OCI-LY7 (cell line): ENCODE measurements at regions not wholly inside any gene's neighbourhood (a gene's known extent, or its start where the extent isn't known, plus 50 kb on each side); places are given as distances from the start of the nearest gene placed in this dataset.

Experiments
- BruUV-seq: library from RNA; stranded (reverse); fragments of 400-500 nt; replicated peaks from 2 replicates; lab custom pipeline; 2021; lab: Mats Ljungman, UMichigan
- CTCF ChIA-PET: fragments of 300-600 bp; sonication (Branson Sonifier 250); formaldehyde crosslinking; loops from one replicate; lab custom pipeline; 2022; ENCODE audit warnings: antibody characterized with exemption; ENCODE audit not compliant: unreplicated experiment; lab: Charles Lee
- POLR2A ChIA-PET: fragments of 300-600 bp; sonication (Branson Sonifier 250); formaldehyde crosslinking; loops from one replicate; lab custom pipeline; 2022; ENCODE audit warnings: antibody characterized with exemption; lab: Charles Lee
- DNase-seq: peaks from one replicate; pipeline ENCODE4 v3.0.0-alpha.2; 2015; ENCODE audit warnings: low spot score
- H2AFZ ChIP-seq: fragments of 200-600 bp; sonication (generic), shearing (Covaris generic); 2 replicates; pipeline ENCODE4 v1.6.1; 2014; ENCODE audit warnings: mild to moderate bottlenecking, antibody characterized with exemption, low read length, moderate library complexity
- H3K27ac ChIP-seq: fragments of 200-600 bp; sonication (generic); 2 replicates; pipeline ENCODE4 v1.5.1; 2014; ENCODE audit warnings: mixed run types, low read depth, mild to moderate bottlenecking, moderate library complexity, low read length, inconsistent platforms; ENCODE audit not compliant: poor library complexity, severe bottlenecking
- H3K36me3 ChIP-seq: fragments of 200-600 bp; sonication (generic); 2 replicates; pipeline ENCODE4 v1.6.1; 2014; ENCODE audit warnings: mild to moderate bottlenecking, antibody characterized with exemption, low read length, moderate library complexity, mixed read lengths; ENCODE audit not compliant: insufficient read depth
- H3K4me1 ChIP-seq: fragments of 200-600 bp; sonication (generic); 2 replicates; pipeline ENCODE4 v1.5.1; 2014; ENCODE audit warnings: mild to moderate bottlenecking, low read length; ENCODE audit not compliant: insufficient read depth, poor library complexity, severe bottlenecking
- H3K4me2 ChIP-seq: fragments of 200-600 bp; sonication (generic); 2 replicates; pipeline ENCODE4 v1.6.1; 2014; ENCODE audit warnings: mild to moderate bottlenecking, low read length
- H3K4me3 ChIP-seq: fragments of 200-600 bp; sonication (generic); 2 replicates; pipeline ENCODE4 v1.5.1; 2014; ENCODE audit warnings: mild to moderate bottlenecking, low read depth, low read length; ENCODE audit not compliant: poor library complexity, severe bottlenecking
- H3K79me2 ChIP-seq: fragments of 200-600 bp; sonication (generic); 2 replicates; pipeline ENCODE4 v1.6.1; 2016; ENCODE audit warnings: low read depth, mild to moderate bottlenecking, low read length, moderate library complexity, mixed read lengths; ENCODE audit not compliant: insufficient read depth
- H3K9me2 ChIP-seq: fragments of 200-600 bp; sonication (generic); 2 replicates; pipeline ENCODE4 v1.6.1; 2016; ENCODE audit warnings: mild to moderate bottlenecking, low read length, mixed read lengths; ENCODE audit not compliant: insufficient read depth
- H3K9me3 ChIP-seq: fragments of 200-600 bp; sonication (generic); 2 replicates; pipeline ENCODE4 v1.6.1; 2014; ENCODE audit warnings: mild to moderate bottlenecking, mixed run types, low read length, mixed read lengths
- H4K20me1 ChIP-seq: fragments of 200-600 bp; sonication (generic); 2 replicates; pipeline ENCODE4 v1.6.1; 2014; ENCODE audit warnings: mild to moderate bottlenecking, antibody characterized with exemption, low read length, moderate library complexity, mixed read lengths; ENCODE audit not compliant: insufficient read depth
- EZH2phosphoT487 ChIP-seq: fragments of 200-600 bp; sonication (generic); IDR thresholded peaks from 2 replicates; pipeline ENCODE4 v1.6.1; 2018; ENCODE audit warnings: low read depth, borderline replicate concordance, mild to moderate bottlenecking, mixed run types, antibody characterized with exemption, low read length, moderate library complexity, mixed read lengths
- intact Hi-C: fragments of 100-400 bp; cut with micrococcal nuclease; formaldehyde crosslinking; loops from one replicate; pipeline ENCODE4 v1.10.0; 2022; ENCODE audit not compliant: unreplicated experiment
- TF ChIP-seq, protein P1 (sequence below): fragments of 200-600 bp; sonication (generic); conservative IDR thresholded peaks from 2 replicates; pipeline ENCODE4 v1.5.1; 2014; ENCODE audit warnings: mild to moderate bottlenecking, antibody characterized with exemption, low read length, moderate library complexity, mixed read lengths

DNA sequence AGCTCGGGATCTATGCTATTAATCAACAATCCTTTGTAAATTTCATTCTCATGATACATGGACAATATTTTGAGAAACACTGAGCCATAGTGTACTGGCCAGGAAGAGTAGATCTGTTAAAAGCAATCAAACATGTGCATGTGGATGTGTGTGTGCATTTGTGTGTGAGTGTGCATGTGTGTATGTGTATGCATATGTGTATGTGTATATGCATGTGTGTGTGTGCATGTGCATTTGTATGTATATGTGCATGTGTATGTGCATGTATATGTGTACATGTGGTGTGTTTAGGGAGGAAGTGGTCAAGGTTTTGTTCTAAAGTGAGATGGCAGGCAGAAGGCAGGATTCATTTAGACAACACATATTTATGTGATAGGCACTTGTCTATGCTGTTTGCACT lies 623.8 kb downstream of the ADCYAP1 start:
- H3K4me2 ChIP-seq: no peak overlapping the region
- no TSS peak for BruUV-seq
- no peaks in the 10 kb centered on the region for H3K79me2 ChIP-seq
- CTCF ChIA-PET: no interaction called here
- intact Hi-C loops: no loop called here
- no peak for DNase-seq
- POLR2A ChIA-PET: no interaction called here
- H3K9me2 ChIP-seq: no peaks in the 10 kb centered on the region
- H4K20me1 ChIP-seq: no peaks in the 10 kb centered on the region
- H3K36me3 ChIP-seq: no peaks in the 10 kb centered on the region
- no peaks in the 10 kb centered on the region for H3K9me3 ChIP-seq
- no peaks in the 10 kb centered on the region for H3K4me1 ChIP-seq
- no peak overlapping the region for H3K4me3 ChIP-seq
- no peak overlapping the region for H2AFZ ChIP-seq
- no peak for TF ChIP-seq EZH2phosphoT487
- TF ChIP-seq, protein P1, sequence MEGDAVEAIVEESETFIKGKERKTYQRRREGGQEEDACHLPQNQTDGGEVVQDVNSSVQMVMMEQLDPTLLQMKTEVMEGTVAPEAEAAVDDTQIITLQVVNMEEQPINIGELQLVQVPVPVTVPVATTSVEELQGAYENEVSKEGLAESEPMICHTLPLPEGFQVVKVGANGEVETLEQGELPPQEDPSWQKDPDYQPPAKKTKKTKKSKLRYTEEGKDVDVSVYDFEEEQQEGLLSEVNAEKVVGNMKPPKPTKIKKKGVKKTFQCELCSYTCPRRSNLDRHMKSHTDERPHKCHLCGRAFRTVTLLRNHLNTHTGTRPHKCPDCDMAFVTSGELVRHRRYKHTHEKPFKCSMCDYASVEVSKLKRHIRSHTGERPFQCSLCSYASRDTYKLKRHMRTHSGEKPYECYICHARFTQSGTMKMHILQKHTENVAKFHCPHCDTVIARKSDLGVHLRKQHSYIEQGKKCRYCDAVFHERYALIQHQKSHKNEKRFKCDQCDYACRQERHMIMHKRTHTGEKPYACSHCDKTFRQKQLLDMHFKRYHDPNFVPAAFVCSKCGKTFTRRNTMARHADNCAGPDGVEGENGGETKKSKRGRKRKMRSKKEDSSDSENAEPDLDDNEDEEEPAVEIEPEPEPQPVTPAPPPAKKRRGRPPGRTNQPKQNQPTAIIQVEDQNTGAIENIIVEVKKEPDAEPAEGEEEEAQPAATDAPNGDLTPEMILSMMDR: no peak
- no peak overlapping the region for H3K27ac ChIP-seq

DNA sequence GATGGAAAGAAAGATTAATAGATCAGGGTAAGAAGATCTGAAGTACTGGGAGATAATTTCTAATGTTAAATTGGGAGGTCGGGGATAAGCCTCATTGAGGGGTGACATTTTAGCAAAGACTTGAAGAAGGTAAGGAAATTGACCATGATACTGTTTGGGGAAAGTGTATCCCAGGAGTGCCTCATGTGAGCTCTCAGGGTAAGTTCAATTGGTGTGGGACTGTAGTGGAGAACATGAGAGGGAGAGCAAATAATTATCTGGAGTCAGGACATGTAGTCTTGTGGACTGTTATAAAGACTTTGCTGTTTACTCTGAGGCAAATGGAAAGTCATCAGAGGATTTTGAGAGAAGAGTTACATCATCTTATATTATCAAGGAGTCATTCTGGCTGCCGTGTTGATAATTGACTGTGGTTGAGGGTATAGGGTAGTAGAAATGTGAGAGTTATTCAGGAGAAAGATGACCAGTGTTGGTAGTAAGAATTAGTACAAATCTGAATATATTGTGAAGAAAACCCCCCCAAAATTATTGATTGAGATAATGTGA lies 624.4 kb downstream of the ADCYAP1 start:
- H3K36me3 ChIP-seq: no peaks in the 10 kb centered on the region
- BruUV-seq: no TSS peak
- H2AFZ ChIP-seq: no peak overlapping the region
- no peak overlapping the region for H3K27ac ChIP-seq
- H3K79me2 ChIP-seq: no peaks in the 10 kb centered on the region
- no peak overlapping the region for H3K4me2 ChIP-seq
- no peak overlapping the region for H3K4me3 ChIP-seq
- no peaks in the 10 kb centered on the region for H3K4me1 ChIP-seq
- CTCF ChIA-PET: no interaction called here
- TF ChIP-seq EZH2phosphoT487: no peak
- TF ChIP-seq, protein P1: no peak
- H4K20me1 ChIP-seq: no peaks in the 10 kb centered on the region
- intact Hi-C loops: no loop called here
- H3K9me2 ChIP-seq: no peaks in the 10 kb centered on the region
- POLR2A ChIA-PET: interaction anchor here (0.7 kb wide), 1 partner anchor 726 kb away, joined by 3 read pairs; no protein-coding TSS in a partner anchor
- no peaks in the 10 kb centered on the region for H3K9me3 ChIP-seq
- DNase-seq: no peak

DNA sequence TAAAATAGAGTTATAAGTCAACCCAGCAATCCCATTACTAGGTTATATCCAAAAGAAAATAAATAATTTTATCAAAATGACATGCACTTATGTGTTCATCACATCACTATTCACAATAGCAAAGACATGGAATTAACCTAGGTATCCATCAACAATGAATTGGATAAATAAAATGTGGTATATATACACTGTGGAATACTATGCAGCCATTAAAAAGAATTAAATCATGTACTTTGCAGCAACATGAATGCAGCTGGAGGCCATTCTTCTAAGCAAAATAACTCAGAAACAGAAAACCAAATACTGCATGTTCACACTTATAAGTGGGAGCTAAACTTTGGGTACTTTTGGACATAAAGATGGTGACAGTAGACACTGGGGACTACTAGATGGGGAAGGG lies 626.0 kb downstream of the ADCYAP1 start:
- Histone ChIP-seq H3K27ac (no peak overlapping the region), H3K9me2 (no peaks in the 10 kb centered on the region), H2AFZ (no peak overlapping the region), H3K4me1 (no peaks in the 10 kb centered on the region), H3K36me3 (no peaks in the 10 kb centered on the region), H4K20me1 (no peaks in the 10 kb centered on the region), H3K79me2 (no peaks in the 10 kb centered on the region), H3K9me3 (no peaks in the 10 kb centered on the region), H3K4me2 (no peak overlapping the region), H3K4me3 (no peak overlapping the region)
- no peak for DNase-seq
- CTCF ChIA-PET: no interaction called here
- BruUV-seq: no TSS peak
- TF ChIP-seq EZH2phosphoT487: no peak
- TF ChIP-seq, protein P1: no peak
- intact Hi-C loops: no loop called here
- POLR2A ChIA-PET: no interaction called here
